ENCODE measurements at regions not wholly inside any gene's neighbourhood (a gene's known extent, or its start where the extent isn't known, plus 50 kb on each side); places are given as distances from the start of the nearest gene placed in this dataset.

DNA sequence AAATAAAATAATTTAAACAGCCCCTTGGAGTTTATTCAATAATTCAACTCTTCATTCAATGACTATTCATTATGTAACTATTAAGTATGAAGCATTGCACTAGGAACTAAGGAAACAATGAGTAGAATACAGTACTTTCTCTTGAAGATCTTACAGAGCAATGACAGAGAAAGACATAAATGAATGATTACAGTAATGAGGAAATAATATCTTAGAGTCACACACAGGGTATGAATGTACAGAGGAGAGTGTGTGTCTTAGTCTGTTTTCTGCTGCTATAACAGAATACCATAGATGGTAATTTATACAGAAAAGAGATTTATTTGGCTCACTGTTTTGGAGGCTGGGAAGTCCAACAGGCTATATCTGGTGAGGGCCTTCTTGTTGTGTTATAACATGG is 120.5 kb upstream of the NRBF2 start:
- TF ChIP-seq POLR2AphosphoS5 (IDR thresholded peaks at IDR 0.05; ENCODE audit: low read depth, low read length) (no peak), SIN3A (IDR thresholded peaks at IDR 0.05; ENCODE audit: borderline replicate concordance, insufficient read depth, low read length) (no peak), TAF1 (IDR thresholded peaks at IDR 0.05; ENCODE audit: borderline replicate concordance, insufficient read depth, low read length) (no peak), FOXP2 (optimal IDR thresholded peaks at IDR 0.05; ENCODE audit: borderline replicate concordance, extremely low read depth, extremely low read length, insufficient read depth) (no peak)
- TF ChIP-seq, protein P1, sequence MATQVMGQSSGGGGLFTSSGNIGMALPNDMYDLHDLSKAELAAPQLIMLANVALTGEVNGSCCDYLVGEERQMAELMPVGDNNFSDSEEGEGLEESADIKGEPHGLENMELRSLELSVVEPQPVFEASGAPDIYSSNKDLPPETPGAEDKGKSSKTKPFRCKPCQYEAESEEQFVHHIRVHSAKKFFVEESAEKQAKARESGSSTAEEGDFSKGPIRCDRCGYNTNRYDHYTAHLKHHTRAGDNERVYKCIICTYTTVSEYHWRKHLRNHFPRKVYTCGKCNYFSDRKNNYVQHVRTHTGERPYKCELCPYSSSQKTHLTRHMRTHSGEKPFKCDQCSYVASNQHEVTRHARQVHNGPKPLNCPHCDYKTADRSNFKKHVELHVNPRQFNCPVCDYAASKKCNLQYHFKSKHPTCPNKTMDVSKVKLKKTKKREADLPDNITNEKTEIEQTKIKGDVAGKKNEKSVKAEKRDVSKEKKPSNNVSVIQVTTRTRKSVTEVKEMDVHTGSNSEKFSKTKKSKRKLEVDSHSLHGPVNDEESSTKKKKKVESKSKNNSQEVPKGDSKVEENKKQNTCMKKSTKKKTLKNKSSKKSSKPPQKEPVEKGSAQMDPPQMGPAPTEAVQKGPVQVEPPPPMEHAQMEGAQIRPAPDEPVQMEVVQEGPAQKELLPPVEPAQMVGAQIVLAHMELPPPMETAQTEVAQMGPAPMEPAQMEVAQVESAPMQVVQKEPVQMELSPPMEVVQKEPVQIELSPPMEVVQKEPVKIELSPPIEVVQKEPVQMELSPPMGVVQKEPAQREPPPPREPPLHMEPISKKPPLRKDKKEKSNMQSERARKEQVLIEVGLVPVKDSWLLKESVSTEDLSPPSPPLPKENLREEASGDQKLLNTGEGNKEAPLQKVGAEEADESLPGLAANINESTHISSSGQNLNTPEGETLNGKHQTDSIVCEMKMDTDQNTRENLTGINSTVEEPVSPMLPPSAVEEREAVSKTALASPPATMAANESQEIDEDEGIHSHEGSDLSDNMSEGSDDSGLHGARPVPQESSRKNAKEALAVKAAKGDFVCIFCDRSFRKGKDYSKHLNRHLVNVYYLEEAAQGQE (IDR thresholded peaks at IDR 0.05; ENCODE audit: insufficient read depth in 1 of 2, low read depth in 2 of 2, low read length in 2 of 2) = no peak

DNA sequence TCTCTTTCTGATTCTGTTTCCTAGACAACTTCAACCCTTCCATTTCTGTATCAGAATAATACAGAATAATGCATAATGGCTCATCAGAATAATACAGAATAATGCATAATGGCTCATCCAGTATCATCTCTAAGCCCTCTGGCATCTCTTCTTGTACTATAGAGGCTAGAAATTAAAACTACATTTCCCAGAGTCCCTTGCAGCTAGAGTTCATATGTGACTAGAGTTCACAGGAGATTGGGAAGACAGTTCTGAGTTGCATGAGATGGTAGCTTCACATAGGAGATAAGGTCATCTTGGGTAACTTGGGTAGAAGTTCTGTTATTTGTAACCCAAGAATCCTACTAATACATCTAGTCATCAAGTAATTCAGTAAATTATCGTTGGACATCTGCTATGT is 122.9 kb upstream of the NRBF2 start:
- TF ChIP-seq, protein P1 (IDR thresholded peaks at IDR 0.05; ENCODE audit: insufficient read depth in 1 of 2, low read depth in 2 of 2, low read length in 2 of 2) = no peak
- no peak for TF ChIP-seq FOXP2 (optimal IDR thresholded peaks at IDR 0.05; ENCODE audit: borderline replicate concordance, extremely low read depth, extremely low read length, insufficient read depth)
- TF ChIP-seq TAF1 (IDR thresholded peaks at IDR 0.05; ENCODE audit: borderline replicate concordance, insufficient read depth, low read length) = no peak
- no peak for TF ChIP-seq SIN3A (IDR thresholded peaks at IDR 0.05; ENCODE audit: borderline replicate concordance, insufficient read depth, low read length)
- no peak for TF ChIP-seq POLR2AphosphoS5 (IDR thresholded peaks at IDR 0.05; ENCODE audit: low read depth, low read length)

DNA sequence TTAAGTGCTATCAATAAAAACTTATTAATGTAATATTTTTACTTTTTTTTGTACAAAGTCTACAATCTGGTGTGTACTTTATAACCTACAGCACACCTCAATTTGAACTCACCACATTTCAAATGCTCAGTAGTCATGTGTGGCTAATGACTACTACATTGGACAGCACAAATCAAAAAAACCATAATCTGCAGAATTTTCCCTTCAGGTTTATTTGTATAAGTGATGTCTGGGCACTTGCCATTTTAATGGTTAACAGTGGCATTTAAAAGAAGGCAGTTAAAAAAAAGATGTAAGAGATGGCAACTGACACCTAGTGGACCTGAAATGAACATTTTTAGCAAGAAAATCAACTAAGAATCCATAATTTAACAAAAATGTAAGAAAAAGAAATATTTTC is 124.6 kb upstream of the NRBF2 start:
- no peak for TF ChIP-seq TAF1 (IDR thresholded peaks at IDR 0.05; ENCODE audit: borderline replicate concordance, insufficient read depth, low read length)
- no peak for TF ChIP-seq FOXP2 (optimal IDR thresholded peaks at IDR 0.05; ENCODE audit: borderline replicate concordance, extremely low read depth, extremely low read length, insufficient read depth)
- TF ChIP-seq, protein P1 (IDR thresholded peaks at IDR 0.05; ENCODE audit: insufficient read depth in 1 of 2, low read depth in 2 of 2, low read length in 2 of 2) = no peak
- no peak for TF ChIP-seq SIN3A (IDR thresholded peaks at IDR 0.05; ENCODE audit: borderline replicate concordance, insufficient read depth, low read length)
- TF ChIP-seq POLR2AphosphoS5 (IDR thresholded peaks at IDR 0.05; ENCODE audit: low read depth, low read length) = no peak

DNA sequence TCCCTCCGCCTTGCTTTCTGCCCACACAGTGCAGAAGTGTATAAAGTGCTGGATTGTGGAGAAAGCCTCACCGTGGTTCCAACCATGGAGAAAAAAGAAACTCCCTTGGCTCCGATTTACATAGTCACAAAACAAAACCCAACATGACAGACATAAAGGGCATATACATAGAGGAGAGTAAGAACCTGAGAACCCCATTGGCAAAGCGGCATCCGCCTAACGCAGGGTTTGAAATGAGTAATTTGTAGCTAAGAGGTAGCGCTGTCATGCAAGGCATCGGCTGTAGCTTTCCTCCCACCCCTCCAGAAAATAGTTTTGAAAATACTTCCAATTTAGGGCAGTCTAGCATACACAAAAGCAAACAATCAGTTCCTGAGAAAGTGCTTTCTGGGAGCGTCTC is 126.0 kb upstream of the NRBF2 start:
- TF ChIP-seq, protein P1 (IDR thresholded peaks at IDR 0.05; ENCODE audit: insufficient read depth in 1 of 2, low read depth in 2 of 2, low read length in 2 of 2) = no peak
- TF ChIP-seq FOXP2 (optimal IDR thresholded peaks at IDR 0.05; ENCODE audit: borderline replicate concordance, extremely low read depth, extremely low read length, insufficient read depth) = no peak
- TF ChIP-seq POLR2AphosphoS5 (IDR thresholded peaks at IDR 0.05; ENCODE audit: low read depth, low read length) = no peak
- TF ChIP-seq SIN3A (IDR thresholded peaks at IDR 0.05; ENCODE audit: borderline replicate concordance, insufficient read depth, low read length) = no peak
- TF ChIP-seq TAF1 (IDR thresholded peaks at IDR 0.05; ENCODE audit: borderline replicate concordance, insufficient read depth, low read length) = no peak

DNA sequence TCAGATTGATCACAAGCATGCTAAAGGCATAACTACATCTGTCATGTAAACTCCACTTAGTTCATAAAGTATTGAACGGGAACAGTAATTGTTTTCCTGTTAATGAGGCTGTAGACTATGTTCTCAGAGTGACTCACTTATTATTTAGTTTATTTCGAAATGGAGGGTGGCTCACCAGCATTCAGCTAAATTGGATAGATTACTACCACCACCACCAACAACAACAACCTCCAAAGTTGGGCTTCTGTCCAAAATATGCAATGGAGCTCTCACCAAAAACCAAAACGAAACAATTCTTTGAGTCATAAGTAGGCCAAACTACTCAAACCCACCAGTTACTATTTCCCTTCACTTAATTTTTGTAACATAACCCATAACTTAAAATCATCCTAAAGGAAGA is 127.9 kb upstream of the NRBF2 start:
- TF ChIP-seq, protein P1 (IDR thresholded peaks at IDR 0.05; ENCODE audit: insufficient read depth in 1 of 2, low read depth in 2 of 2, low read length in 2 of 2) = no peak
- no peak for TF ChIP-seq TAF1 (IDR thresholded peaks at IDR 0.05; ENCODE audit: borderline replicate concordance, insufficient read depth, low read length)
- TF ChIP-seq FOXP2 (optimal IDR thresholded peaks at IDR 0.05; ENCODE audit: borderline replicate concordance, extremely low read depth, extremely low read length, insufficient read depth) = no peak
- TF ChIP-seq POLR2AphosphoS5 (IDR thresholded peaks at IDR 0.05; ENCODE audit: low read depth, low read length) = no peak

Data from PFSK-1 (cell line).